HG03565 (cell line): ENCODE measurements at regions not wholly inside any gene's neighbourhood (a gene's known extent, or its start where the extent isn't known, plus 50 kb on each side); places are given as distances from the start of the nearest gene placed in this dataset.

Experiments used
- ATAC-seq: cut with Tn5 transposase; IDR thresholded peaks from one replicate; pipeline ENCODE4 v1.9.1; 2021; ENCODE audit warnings: mild to moderate bottlenecking, moderate library complexity; ENCODE audit not compliant: unreplicated experiment

DNA sequence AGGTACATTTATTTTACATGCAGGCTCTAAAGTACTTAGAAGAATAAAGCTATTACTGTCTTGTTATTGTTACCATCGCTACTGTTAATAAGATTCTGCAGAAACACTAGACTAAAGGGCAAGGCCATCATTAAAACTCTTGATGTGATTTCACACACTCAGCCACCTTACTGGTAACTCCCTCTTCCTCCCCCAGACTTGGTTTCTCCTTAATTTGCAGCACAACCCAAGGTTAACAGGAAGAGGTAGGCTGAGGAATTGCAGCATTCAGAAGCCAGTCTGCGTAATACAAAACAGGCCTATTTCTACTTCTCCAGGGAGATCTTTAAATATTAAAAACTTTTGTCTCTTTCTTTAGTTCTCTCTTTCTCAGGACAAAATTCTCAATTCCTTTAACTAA is 210.3 kb downstream of the BTG1 start:
- ATAC-seq: no peak

DNA sequence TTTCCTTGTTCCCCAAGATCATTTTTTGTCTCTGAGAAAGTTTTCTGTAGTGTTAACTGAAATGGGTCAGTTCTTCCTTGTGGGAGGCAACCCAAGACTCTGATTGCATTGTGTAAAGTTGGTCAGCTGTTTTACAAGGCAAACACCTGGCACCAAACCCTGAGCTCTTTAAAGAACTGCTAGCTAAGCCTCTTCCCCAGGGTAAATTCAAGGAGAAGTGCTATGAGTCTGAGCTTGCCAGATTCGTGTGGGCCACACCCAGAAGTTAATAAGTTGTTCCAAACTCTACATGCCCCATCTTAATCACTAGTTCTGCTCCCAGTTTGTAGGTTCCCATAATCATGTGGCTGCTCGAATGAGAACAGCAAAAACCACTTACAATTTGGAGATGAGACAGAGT is 214.5 kb downstream of the BTG1 start:
- no peak for ATAC-seq

DNA sequence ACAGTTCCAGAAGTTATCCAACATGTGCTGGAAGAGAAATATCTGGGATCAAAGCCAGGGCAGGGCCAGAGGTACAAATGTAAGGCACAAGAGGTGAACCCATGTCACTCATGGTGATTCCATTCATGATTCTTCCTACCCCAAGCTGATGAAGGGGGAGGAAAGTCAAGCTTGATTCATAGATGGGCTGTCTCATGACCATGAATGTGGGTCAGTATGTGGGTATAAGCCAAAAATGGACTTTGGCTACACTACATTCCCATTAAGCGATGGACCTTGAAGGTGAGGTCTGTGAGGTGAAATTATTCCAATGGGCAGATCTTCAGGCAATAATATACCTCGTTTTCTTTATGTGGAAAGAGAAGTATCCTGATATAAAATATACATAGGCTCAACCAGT is 217.1 kb downstream of the BTG1 start:
- no peak for ATAC-seq

DNA sequence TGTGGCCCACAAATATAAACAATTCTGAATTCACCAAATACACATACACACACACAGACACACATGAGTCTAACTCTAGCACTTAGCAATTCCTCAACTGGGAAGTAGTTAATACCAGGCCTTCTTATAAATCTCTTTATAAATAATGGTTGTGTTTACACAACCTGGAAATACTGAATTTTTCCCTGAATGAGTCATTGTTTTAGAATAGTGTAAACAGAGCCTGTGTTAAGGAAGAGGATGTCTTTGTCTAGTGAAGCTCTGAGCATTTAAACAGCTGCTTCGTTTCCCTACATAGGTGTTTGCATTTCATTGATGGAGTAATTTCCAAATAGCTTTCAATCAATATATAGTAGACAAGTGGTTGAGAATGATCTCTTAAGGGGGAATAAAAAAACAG is 218.8 kb downstream of the BTG1 start:
- ATAC-seq: no peak

DNA sequence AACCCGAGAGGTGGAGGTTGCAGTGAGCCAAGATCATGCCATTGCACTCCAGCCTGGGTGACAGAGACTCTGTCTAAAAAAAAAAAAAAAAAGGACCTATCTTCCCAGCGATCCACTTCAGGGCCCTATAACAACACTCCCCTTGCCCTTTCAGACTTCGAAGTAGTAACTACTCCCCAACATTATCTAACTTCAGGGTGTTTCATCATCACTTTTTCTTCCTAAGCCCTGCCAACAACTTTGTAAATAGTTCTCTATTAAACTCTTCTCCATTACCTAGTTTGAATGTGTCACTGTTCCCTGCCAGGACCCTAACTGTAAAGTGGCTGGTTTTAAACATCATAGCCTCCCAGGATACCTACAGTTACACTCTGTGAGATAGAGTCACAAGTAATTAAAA is 220.8 kb downstream of the BTG1 start:
- ATAC-seq: no peak

DNA sequence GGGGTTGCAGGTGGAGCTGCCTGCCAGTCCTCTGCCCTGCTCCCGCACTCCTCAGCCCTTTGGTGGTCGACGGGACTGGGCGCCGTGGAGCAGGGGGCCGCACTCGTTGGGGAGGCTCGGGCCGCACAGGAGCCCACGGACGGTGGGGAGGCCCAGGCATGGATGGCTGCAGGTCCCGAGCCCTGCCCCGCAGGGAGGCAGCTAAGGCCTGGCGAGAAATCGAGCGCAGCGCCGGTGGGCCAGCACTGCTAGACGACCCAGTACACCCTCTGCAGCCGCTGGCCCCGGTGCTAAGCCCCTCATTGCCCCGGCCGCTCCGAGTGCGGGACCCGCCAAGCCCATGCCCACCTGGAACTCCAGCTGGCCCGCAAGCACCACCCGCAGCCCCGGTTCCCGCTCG is 221.8 kb downstream of the BTG1 start:
- no peak for ATAC-seq

DNA sequence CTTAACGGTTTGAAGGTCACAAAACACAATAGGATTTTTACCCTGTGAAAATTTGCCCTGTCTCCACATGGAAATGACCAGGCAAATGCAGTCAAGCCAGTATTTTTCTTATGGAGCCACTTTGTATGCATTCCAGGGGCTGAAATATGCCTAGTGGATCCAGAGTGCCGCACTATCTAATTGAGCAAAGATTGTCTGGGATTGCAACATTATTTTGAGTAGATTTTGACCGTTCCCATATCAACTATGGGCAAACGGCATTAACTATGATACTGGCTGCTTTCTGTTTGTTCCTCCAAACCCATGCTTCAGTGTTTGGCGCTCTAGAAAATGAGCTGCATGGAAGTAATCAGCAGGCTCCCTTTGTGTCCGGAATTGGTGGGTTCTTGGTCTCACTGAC is 223.0 kb downstream of the BTG1 start:
- ATAC-seq: no peak

DNA sequence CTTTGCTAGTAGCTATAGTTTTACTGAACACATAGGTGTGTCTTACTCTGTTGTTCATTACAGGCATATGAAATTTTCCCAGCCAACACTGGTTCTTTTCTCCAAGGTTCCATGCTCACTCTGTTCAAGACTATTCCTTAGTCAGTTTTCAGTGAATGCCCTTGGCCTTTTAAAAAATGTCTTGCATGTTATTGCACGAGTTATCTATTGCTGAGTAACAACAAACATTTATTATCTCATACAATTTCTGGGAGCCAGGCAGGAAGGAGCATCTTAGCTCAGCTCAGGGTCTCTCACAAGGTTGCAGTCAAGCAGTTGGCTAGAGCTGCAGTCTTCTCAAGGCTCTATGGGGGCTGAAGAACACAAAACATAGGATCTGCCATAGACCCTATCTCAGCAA is 223.5 kb downstream of the BTG1 start:
- no peak for ATAC-seq

DNA sequence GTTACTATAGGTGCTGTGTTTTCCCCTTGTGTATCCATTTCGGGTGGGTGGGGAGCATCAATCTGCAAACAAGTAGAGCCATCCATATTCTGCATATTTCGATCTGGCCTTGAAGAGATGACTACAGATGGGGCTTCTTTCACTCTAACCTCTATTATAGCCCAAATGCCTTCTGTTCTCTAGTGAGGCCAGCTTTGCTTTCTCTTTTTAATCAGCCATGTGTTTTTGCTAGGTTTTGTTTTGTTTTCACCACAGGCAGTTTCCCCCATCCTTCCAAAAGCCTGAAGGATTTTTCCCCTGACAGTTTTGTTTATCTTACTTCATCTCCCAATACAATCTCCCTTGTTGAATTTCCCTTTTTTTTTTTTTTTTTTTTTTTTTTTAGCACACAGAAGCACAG is 224.1 kb downstream of the BTG1 start:
- ATAC-seq: no peak

DNA sequence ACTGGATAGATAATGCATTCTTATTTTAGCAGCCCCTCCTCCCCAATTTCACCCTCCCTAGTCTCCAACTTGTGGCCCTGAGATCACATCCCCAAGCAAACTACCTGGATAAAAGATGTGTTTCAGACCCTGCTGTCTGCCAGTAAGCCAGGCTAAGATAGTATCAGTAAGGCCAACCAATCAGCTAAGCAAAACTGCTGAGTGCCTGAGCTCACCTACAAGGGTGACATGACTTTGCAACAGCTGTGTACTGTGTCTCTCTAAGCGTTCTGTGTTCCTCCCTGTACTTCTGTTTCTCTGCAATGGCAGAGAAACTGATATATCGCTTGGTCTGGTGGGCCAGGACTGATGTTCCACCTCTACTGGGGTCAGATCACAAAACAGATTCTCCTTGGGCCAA is 224.9 kb downstream of the BTG1 start:
- ATAC-seq: no peak

DNA sequence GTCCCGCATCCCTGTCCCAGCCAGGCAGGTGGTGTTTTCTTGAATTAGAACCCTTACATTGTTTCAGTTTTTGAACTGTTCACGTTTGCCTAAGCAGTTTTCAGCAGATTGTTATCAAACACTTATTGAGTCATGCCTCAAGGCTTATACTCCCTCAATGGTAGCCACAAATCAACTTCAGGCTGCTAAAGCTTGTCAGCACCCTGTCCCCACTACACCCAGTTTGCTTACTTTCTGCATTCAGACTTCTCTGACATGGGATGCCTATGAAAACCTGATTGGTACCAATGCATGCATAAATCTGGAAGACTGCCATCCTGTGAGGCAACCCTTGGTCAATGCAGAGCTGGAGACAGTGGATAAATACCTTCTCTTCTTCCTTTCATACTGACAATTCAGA is 225.4 kb downstream of the BTG1 start:
- ATAC-seq: no peak

DNA sequence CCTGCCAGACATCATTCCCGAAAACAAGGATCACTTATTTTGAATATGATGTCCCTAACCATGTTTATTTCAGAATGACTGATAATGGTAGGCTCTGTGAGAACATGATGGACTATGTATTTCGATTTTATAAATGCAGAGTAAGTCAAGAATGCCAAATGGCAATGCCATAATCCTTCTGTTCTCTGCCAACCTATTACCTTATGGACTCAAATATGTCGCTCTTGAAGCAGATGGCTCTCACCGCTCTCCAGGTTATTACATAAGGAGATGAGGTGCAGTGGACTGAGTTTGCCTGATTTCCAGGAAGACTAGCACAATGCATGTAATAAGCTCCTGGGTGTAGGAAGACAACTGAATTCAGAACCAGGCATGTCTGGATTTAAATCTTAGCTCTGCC is 227.2 kb downstream of the BTG1 start:
- no peak for ATAC-seq

DNA sequence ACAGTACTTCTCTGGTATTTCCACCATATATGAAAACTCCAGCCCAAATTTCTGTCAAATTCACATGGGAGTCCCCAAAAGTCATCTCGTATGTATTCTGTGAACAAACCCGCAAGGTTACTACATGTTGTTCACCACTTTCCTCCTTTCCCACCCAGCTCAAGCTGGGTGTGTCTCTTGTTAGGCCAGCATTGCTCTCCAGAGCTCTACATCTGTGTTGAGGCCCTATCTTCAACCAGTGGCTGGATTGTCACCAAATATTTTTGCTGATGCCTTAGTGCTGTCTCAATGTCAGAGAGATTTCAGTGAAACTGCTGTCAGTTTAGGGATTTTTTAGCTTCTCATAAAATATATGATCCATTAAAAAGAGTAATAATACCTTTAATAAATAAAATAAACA is 230.9 kb downstream of the BTG1 start:
- ATAC-seq: no peak

DNA sequence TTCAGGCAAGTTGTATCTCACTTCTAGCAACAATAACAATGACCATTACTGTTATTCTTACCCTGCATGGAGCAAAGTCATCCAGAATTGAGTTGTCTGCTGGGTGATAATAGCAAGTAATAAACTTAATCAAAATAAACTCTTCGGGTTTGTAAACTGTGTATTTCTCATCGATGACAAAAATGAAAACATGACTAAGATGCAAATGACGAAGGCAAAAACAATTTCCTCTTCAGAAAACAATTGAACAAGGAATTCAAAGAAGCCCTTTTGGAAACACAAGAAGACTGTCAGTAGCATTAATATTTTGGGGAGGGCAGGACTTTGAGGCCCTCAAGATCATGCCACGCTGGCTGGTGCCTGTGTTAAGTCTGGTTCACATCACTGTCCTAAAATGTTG is 232.0 kb downstream of the BTG1 start:
- ATAC-seq: no peak

DNA sequence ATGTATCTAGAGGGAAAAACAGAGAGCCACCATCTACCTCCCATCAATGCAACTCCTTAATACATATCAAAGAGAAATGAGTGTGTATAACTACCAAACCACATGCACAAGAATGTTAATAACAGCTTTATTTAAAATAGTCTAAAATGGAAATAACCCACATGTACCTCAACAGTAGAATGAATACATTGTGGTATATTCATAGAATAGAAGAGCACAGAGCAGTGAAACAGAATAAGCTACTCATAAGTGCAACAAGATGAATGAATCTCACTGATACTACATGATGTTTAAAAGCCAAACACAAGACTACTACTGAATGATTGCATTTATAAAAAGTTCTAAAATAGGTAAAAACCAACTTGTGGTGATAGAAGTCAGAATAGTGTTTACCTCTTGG is 232.5 kb downstream of the BTG1 start:
- no peak for ATAC-seq

DNA sequence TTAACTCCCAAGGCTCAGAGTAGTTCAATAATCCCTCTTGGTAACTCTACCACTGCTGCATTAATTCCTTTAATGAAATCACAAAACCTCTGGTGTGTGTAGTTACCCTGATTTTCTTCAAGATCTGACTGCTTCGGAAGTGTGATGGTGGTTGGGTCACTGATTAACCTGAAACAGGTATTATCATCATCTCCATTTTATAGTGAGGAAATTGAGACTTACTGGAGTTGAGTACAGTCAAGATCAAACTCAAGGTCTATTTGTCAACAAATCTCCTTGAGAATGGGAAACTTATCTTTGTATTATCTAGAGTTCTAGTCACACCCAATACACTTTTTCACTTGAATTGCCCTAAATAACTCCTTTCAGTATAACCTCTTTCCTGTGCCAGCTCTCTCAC is 233.5 kb downstream of the BTG1 start:
- ATAC-seq: no peak

DNA sequence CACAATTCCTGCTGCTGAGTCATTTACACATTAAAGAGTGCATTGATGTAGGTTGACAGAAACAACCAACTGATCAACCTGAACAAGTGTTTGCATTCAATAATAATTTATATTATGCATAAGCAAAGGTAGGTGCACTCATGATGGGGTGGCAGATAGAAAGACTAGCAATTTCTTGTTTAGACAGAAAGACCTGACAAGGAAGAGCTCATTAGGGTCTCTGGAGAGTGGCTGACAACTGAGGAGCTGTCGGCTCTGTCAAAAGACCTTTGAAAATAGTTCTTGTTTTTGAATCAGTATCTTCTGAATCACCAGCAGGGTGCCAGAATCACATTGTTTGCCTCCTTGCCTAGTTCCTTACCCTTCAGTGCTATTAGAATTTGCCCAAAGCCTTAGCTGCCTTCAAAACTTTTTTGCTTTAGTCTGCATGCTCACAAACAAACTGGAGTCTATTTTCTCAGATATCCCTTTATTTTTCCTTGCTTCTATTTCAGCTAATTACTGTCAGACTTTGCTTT is 234.7 kb downstream of the BTG1 start:
- ATAC-seq: no peak

DNA sequence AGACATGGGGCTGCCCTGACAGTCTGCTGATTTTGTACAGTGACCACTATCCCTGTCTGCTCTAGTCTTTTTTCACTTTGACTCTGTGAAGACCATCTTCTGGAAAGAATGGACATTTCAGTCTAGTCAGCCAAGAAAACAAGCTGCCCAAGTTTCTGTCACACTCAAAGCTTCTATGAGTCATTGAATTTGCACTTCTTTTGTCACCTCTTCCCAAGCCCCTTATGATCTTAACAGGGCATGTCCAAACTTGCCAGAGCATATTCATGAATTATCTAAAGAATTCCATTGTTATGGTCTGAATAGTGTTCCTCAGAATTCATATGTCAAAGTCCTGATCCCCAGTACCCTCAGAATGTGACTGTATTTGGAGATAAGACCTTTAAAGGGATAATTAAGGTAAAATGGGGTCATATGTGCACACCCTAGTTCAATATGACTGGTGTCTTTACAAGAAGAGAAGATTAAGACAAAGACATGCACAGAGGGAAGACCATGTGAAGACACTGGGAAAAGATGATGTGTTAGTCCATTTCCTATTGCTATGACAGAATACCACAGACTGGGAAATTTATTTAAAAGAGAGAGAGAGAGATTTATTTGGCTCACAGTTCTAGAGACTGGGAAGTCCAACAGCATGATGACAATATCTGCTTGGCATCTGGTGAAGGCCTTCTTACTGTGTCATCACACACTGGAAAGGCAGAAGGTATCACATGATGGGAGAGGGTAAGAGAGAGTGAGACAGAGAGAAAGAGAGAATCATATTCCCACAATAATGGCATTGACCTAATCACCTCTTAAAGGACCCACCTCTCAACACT is 242.6 kb downstream of the BTG1 start:
- ATAC-seq: no peak

DNA sequence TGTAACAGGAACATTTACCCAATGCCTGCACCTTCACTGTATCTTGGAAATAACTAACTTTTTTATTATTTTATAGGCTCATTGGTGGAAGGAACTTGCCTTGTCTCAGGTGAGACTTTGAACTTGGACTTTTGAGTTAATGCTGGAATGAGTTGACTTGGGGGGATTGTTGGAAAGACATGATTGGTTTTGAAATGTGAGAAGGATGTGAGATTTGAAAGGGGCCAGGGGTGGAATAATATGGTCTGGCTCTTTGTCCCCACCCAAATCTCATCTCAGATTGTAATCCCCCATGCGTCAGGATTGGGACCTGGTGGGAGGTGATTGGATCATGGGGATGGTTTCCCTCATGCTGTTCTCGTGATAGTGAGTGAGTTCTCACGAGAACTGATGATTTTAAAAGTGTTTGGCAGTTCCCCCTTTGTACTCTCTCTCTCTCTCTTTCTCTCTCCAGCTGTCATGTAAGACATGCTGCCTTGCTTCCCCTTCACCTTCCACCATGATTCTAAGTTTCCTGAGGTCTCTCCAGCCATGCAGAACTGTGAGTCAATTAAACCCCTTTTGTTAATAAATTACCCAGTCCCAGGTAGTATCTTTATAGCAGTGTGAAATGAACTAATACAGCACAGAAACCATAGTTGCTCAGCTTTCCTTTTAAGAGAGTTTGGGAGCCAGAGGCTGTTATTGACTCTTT is 244.1 kb downstream of the BTG1 start:
- ATAC-seq: no peak

DNA sequence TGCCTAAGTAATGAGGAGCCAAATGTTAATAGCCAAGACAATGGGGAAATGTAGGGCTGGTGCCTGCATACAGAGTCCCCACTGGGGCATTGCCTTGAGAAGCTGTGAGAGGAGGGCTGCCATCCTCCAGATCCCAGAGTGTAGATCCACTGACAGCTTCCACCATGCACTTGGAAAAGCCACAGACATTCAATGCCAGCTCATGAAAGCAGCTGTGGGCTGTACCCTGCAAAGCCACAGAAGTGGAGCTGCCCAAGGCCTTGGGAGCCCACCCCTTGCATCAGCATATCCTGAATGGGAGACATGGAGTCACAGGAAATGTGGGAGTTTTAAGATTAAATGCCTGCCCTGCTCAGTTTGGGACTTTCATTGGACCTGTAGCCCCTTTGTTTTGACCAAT is 244.7 kb downstream of the BTG1 start:
- no peak for ATAC-seq

DNA sequence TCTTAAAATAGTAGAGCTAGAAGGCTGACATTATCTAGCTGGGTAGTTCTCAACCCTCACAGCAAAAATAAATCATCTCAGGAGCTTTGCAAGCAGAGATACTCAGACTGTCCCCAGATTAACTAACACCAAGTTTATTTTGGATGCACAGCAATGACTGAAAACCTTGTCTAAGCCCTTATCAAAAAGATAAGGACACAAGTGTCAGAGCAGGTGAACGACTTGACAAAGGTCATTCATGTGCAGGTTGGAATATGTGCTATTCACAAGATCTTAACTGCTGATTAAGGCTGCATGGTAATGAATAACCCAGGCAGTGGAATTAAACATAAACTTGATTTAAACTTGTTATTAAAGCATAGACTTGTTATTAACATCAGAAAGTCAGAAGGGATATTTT is 246.6 kb downstream of the BTG1 start:
- ATAC-seq: no peak

DNA sequence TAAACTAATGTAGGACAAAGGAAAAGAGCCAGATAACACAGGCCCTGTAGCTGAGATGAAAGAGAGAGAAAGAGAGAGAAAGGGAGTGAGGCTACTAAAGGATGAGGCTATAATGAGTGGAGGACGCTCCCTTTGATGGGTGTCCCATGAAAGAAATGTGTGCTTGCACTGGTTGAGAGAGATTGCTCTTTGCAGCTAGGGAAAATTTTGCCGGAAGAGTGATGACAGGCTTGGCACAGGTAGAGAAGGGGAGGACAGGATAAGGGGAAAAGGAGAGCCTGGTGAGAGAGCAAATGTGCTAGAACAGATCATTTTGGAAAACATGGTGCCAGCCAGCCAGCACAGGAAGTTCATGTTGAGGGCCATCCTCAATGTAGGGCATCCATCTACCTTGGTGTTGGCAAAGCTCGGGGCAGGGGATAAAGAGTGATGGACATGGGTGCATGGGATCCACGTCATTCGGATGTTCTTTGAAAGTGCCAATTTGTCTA is 248.6 kb downstream of the BTG1 start:
- ATAC-seq: no peak
